ENCODE measurements at regions not wholly inside any gene's neighbourhood (a gene's known extent, or its start where the extent isn't known, plus 50 kb on each side); places are given as distances from the start of the nearest gene placed in this dataset.

GRCh38 chr18:71503222-71503621 is 1040.9 kb downstream of the CBLN2 start:
- TF ChIP-seq EZH2 (IDR thresholded peaks at IDR 0.05), result no peak
- TF ChIP-seq EZH2phosphoT487 (IDR thresholded peaks at IDR 0.05; ENCODE audit: borderline replicate concordance), result no peak
- no peak for TF ChIP-seq POLR2A (IDR thresholded peaks at IDR 0.05; ENCODE audit: borderline replicate concordance, extremely low read depth, insufficient read depth, insufficient read length)
- no peak for TF ChIP-seq SP1 (IDR thresholded peaks at IDR 0.05; ENCODE audit: low read depth)
- no peak for TF ChIP-seq CTCF (IDR thresholded peaks at IDR 0.05 in 2 of 3, conservative IDR thresholded peaks at IDR 0.05 in 1 of 3; ENCODE audit: borderline replicate concordance in 1 of 3, insufficient read depth in 1 of 3, low read depth in 2 of 3, low read length in 2 of 3)
- TF ChIP-seq MAX (IDR thresholded peaks at IDR 0.05), result no peak
- TF ChIP-seq TCF7L2 (IDR thresholded peaks at IDR 0.05; ENCODE audit: borderline replicate concordance, extremely low read depth, insufficient read depth, insufficient read length), result no peak

Data from HCT116 (cell line).